HepG2 (cell line): ENCODE measurements at regions not wholly inside any gene's neighbourhood (a gene's known extent, or its start where the extent isn't known, plus 50 kb on each side); places are given as distances from the start of the nearest gene placed in this dataset.
A peak's percentile ranks its signal among the peaks of the same experiment; 100 is the strongest.

Source experiments
- JUND ChIP-seq: sonication (generic); formaldehyde crosslinking; IDR thresholded peaks from 2 replicates; pipeline ENCODE4 v1.8.0; 2022; ENCODE audit warnings: mild to moderate bottlenecking, missing genetic modification reagents
- NR2F1 ChIP-seq, 2 experiments: fragments of 450-650 bp in 1 of 2; formaldehyde crosslinking in 1 of 2; IDR thresholded peaks; 2 replicates each; pipeline versions ENCODE4 v1.5.0 to v1.6.1; 2016 to 2020; ENCODE audit warnings: mild to moderate bottlenecking in 1 of 2, missing compliant biosample characterization in 1 of 2, missing genetic modification reagents in 1 of 2, moderate library complexity in 1 of 2
- NR2F2 ChIP-seq: IDR thresholded peaks from 2 replicates; pipeline ENCODE4 v1.6.1; 2012; ENCODE audit warnings: low read depth, inconsistent platforms, borderline replicate concordance
- REL ChIP-seq: sonication (generic); formaldehyde crosslinking; conservative IDR thresholded peaks from 2 replicates; pipeline ENCODE4 v1.8.0; 2022; ENCODE audit warnings: mild to moderate bottlenecking, missing genetic modification reagents, moderate library complexity
- SALL2 ChIP-seq: sonication (generic); formaldehyde crosslinking; IDR thresholded peaks from 2 replicates; pipeline ENCODE4 v1.8.1; 2023; ENCODE audit warnings: mild to moderate bottlenecking, missing genetic modification reagents, inconsistent platforms
- SMARCC2 ChIP-seq: fragments of 450-650 bp; IDR thresholded peaks from 2 replicates; pipeline ENCODE4 v1.6.1; 2017; ENCODE audit warnings: antibody characterized with exemption, mild to moderate bottlenecking
- SRF ChIP-seq: IDR thresholded peaks from 2 replicates; pipeline ENCODE4 v1.6.1; 2011; ENCODE audit warnings: mild to moderate bottlenecking, low read depth, low read length, moderate library complexity
- TRIM24 ChIP-seq: sonication (generic); formaldehyde crosslinking; IDR thresholded peaks from 2 replicates; pipeline ENCODE4 v1.8.0; 2022; ENCODE audit warnings: mild to moderate bottlenecking, missing genetic modification reagents
- YEATS4 ChIP-seq: sonication (generic); formaldehyde crosslinking; IDR thresholded peaks from 2 replicates; pipeline ENCODE4 v1.4.0; 2020; ENCODE audit warnings: missing genetic modification reagents, borderline replicate concordance
- ZNF629 ChIP-seq: sonication (generic); formaldehyde crosslinking; conservative IDR thresholded peaks from 2 replicates; pipeline ENCODE4 v1.5.0; 2020; ENCODE audit warnings: missing genetic modification reagents
- ZNF792 ChIP-seq: IDR thresholded peaks from 2 replicates; pipeline ENCODE4 v1.6.1; 2016
- TF ChIP-seq, protein P1 (sequence below): sonication (generic); IDR thresholded peaks from 2 replicates; pipeline ENCODE4 v1.6.1; 2016; ENCODE audit warnings: low read depth, borderline replicate concordance
- TF ChIP-seq, protein P2 (sequence below): sonication (generic); formaldehyde crosslinking; IDR thresholded peaks from 2 replicates; pipeline ENCODE4 v1.8.1; 2023; ENCODE audit warnings: missing genetic modification reagents, mild to moderate bottlenecking, borderline replicate concordance
- TF ChIP-seq, protein P3 (sequence below): sonication (generic); formaldehyde crosslinking; IDR thresholded peaks from 2 replicates; pipeline ENCODE4 v1.5.1; 2020; ENCODE audit warnings: mild to moderate bottlenecking, missing genetic modification reagents, borderline replicate concordance
- TF ChIP-seq, protein P4 (sequence below): sonication (generic); formaldehyde crosslinking; IDR thresholded peaks from 2 replicates; pipeline ENCODE4 v1.4.0; 2020; ENCODE audit warnings: missing genetic modification reagents, borderline replicate concordance
- TF ChIP-seq, protein P5 (sequence below): sonication (generic); formaldehyde crosslinking; IDR thresholded peaks from 2 replicates; pipeline ENCODE4 v1.4.0; 2020; ENCODE audit warnings: missing genetic modification reagents
- TF ChIP-seq, protein P6 (sequence below): sonication (generic); formaldehyde crosslinking; IDR thresholded peaks from 2 replicates; pipeline ENCODE4 v1.5.1; 2020; ENCODE audit warnings: mild to moderate bottlenecking, moderate library complexity, missing genetic modification reagents

DNA sequence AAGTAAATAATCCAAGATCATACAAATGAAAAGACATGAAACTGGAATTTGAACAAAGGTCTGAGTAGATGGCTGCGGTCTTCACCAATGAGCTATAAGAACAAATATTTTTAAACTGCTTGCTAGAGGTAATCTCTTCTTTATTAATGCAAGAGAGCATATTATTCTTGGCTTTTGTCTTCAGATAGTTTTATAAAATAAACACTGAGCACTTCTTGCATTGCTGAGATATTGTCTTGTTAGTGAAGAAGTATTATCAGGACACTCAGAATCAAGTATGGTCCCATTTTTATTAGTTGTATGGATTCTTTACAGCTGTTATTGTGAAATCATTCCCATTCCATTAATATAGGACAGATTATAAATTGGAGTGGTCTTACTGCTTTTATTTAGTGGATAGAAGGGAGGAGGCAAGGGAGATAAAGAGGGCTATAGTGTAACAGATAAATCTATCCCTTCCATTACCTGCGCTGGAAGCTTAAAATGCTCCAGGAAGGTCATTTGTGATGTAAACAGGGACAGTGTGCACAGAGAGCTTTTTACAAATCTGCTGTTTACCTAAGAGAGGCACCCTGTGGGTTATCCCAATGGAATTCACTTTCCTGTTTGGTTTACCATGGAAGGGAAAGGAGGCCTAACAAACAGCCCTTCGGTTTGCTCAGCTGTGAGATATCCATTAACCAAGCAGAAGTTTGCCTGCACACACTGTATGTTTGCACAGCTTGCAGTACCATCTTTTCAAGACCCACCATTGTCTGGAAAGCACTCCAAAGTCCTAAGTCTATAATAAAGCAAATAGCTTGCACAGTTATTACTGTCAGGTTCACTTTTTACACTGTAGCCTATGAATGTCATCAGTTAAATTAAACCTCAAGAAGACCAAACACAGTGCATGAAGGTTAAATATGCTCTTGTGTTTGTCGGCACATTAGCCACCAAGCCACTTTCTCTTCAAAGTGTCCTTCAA is 347.7 kb upstream of the TGFBR2 start (continued):
- TF ChIP-seq, protein P1, sequence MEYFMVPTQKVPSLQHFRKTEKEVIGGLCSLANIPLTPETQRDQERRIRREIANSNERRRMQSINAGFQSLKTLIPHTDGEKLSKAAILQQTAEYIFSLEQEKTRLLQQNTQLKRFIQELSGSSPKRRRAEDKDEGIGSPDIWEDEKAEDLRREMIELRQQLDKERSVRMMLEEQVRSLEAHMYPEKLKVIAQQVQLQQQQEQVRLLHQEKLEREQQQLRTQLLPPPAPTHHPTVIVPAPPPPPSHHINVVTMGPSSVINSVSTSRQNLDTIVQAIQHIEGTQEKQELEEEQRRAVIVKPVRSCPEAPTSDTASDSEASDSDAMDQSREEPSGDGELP, result peak; percentile 100
- TF ChIP-seq SALL2 (CRISPR knock-in tag) (peak; percentile 70; the same call in 1 of the 2 replicates), ZNF792 (CRISPR knock-in tag) (peak; percentile 73), NR2F1 (CRISPR knock-in tag; IDR thresholded peaks at IDR 0.05) (peak; percentile 35 to 63; a peak in 2 of 4 replicates), JUND (peak; percentile 88), TRIM24 (CRISPR knock-in tag) (peak; percentile 35; the same call in 1 of the 2 replicates), ZNF629 (CRISPR knock-in tag) (peak; percentile 29; the same call in 1 of the 2 replicates), SMARCC2 (peak; percentile 86; the same call in 1 of the 2 replicates), SRF (peak; percentile 83; the same call in 1 of the 2 replicates), YEATS4 (CRISPR knock-in tag) (0 out of 2 replicates have a peak, but pooled peaks have one; percentile 30), REL (CRISPR knock-in tag) (no peak), NR2F2 (peak; percentile 92)
- TF ChIP-seq, protein P2, sequence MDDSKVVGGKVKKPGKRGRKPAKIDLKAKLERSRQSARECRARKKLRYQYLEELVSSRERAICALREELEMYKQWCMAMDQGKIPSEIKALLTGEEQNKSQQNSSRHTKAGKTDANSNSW, result no peak
- TF ChIP-seq, protein P3, sequence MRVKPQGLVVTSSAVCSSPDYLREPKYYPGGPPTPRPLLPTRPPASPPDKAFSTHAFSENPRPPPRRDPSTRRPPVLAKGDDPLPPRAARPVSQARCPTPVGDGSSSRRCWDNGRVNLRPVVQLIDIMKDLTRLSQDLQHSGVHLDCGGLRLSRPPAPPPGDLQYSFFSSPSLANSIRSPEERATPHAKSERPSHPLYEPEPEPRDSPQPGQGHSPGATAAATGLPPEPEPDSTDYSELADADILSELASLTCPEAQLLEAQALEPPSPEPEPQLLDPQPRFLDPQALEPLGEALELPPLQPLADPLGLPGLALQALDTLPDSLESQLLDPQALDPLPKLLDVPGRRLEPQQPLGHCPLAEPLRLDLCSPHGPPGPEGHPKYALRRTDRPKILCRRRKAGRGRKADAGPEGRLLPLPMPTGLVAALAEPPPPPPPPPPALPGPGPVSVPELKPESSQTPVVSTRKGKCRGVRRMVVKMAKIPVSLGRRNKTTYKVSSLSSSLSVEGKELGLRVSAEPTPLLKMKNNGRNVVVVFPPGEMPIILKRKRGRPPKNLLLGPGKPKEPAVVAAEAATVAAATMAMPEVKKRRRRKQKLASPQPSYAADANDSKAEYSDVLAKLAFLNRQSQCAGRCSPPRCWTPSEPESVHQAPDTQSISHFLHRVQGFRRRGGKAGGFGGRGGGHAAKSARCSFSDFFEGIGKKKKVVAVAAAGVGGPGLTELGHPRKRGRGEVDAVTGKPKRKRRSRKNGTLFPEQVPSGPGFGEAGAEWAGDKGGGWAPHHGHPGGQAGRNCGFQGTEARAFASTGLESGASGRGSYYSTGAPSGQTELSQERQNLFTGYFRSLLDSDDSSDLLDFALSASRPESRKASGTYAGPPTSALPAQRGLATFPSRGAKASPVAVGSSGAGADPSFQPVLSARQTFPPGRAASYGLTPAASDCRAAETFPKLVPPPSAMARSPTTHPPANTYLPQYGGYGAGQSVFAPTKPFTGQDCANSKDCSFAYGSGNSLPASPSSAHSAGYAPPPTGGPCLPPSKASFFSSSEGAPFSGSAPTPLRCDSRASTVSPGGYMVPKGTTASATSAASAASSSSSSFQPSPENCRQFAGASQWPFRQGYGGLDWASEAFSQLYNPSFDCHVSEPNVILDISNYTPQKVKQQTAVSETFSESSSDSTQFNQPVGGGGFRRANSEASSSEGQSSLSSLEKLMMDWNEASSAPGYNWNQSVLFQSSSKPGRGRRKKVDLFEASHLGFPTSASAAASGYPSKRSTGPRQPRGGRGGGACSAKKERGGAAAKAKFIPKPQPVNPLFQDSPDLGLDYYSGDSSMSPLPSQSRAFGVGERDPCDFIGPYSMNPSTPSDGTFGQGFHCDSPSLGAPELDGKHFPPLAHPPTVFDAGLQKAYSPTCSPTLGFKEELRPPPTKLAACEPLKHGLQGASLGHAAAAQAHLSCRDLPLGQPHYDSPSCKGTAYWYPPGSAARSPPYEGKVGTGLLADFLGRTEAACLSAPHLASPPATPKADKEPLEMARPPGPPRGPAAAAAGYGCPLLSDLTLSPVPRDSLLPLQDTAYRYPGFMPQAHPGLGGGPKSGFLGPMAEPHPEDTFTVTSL (CRISPR knock-in tag), result peak; percentile 100
- TF ChIP-seq, protein P4, sequence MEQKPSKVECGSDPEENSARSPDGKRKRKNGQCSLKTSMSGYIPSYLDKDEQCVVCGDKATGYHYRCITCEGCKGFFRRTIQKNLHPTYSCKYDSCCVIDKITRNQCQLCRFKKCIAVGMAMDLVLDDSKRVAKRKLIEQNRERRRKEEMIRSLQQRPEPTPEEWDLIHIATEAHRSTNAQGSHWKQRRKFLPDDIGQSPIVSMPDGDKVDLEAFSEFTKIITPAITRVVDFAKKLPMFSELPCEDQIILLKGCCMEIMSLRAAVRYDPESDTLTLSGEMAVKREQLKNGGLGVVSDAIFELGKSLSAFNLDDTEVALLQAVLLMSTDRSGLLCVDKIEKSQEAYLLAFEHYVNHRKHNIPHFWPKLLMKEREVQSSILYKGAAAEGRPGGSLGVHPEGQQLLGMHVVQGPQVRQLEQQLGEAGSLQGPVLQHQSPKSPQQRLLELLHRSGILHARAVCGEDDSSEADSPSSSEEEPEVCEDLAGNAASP (CRISPR knock-in tag), result peak; percentile 83; the same call in 1 of the 2 replicates
- TF ChIP-seq, protein P5, sequence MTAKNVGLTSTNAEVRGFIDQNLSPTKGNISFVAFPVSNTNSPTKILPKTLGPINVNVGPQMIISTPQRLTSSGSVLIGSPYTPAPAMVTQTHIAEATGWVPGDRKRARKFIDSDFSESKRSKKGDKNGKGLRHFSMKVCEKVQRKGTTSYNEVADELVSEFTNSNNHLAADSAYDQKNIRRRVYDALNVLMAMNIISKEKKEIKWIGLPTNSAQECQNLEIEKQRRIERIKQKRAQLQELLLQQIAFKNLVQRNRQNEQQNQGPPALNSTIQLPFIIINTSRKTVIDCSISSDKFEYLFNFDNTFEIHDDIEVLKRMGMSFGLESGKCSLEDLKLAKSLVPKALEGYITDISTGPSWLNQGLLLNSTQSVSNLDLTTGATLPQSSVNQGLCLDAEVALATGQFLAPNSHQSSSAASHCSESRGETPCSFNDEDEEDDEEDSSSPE, result peak; percentile 14; the same call in 1 of the 2 replicates
- TF ChIP-seq, protein P6, sequence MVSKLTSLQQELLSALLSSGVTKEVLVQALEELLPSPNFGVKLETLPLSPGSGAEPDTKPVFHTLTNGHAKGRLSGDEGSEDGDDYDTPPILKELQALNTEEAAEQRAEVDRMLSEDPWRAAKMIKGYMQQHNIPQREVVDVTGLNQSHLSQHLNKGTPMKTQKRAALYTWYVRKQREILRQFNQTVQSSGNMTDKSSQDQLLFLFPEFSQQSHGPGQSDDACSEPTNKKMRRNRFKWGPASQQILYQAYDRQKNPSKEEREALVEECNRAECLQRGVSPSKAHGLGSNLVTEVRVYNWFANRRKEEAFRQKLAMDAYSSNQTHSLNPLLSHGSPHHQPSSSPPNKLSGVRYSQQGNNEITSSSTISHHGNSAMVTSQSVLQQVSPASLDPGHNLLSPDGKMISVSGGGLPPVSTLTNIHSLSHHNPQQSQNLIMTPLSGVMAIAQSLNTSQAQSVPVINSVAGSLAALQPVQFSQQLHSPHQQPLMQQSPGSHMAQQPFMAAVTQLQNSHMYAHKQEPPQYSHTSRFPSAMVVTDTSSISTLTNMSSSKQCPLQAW (CRISPR knock-in tag), result peak; percentile 99
